ENCODE measurements at regions not wholly inside any gene's neighbourhood (a gene's known extent, or its start where the extent isn't known, plus 50 kb on each side); places are given as distances from the start of the nearest gene placed in this dataset.

DNA sequence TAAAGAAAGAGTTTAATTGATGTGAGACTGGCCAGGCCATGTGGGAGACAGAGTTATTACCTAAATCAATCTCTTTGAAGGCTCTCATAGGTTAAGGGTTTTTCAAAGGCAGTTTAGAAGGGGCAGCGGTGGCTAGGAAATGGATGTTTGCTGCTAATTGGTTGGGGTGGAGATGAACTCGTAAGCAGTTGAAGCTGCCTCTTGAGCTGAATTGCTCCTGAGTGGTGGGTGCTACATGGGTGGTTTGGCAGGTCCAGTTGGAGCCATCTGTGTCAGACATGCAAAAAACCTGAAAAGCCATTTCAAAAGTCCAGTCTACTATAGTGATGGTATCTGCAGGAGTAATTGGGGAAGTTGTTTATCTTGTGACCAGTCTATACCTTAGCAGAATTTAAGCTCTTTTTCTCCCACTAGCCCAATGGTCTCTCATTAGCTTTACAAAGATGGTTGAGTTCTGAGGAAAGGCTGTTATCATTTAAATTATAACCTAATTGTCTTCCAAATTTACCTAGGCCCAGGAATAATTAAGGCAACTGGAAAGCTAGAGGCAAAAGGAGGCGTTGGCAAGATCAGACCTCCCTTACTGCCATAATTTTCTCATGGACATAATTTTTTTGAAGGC, 762.4 kb upstream of the FRG1 start:
- no peaks in the 10 kb centered on the region for H3K27me3 ChIP-seq
- no peaks in the 10 kb centered on the region for H3K36me3 ChIP-seq
- 76 to 87% (median 85%) methylated on average over 3 of the region's 3 CpGs for WGBS, 3 donors

GRCh38 chr4:189185810-189186432, 754.8 kb upstream of the FRG1 start:
- no peaks in the 10 kb centered on the region for H3K9me3 ChIP-seq
- no peaks in the 10 kb centered on the region for H3K27me3 ChIP-seq
- H3K4me1 ChIP-seq (ENCODE audit: insufficient read depth), result no peaks in the 10 kb centered on the region
- WGBS, 3 donors, result 52 to 60% (median 52%) methylated on average over 7 of the region's 7 CpGs
- no peak for TF ChIP-seq EP300 (IDR thresholded peaks at IDR 0.05)
- no peak for TF ChIP-seq POLR2A (IDR thresholded peaks at IDR 0.05)
- TF ChIP-seq CTCF (IDR thresholded peaks at IDR 0.05), result no peak
- no peaks in the 10 kb centered on the region for H3K36me3 ChIP-seq
- H3K27ac ChIP-seq, result no peak overlapping the region
- intact Hi-C loops (cut with DNase I), result no loop called here
- no peak overlapping the region for H3K4me3 ChIP-seq
- DNase-seq, result no peak

More for the DNA sequence above, 762.4 kb upstream of the FRG1 start:
- Histone ChIP-seq H3K9me3 (no peaks in the 10 kb centered on the region), H3K4me3 (no peak overlapping the region), H3K4me1 (ENCODE audit: insufficient read depth) (no peaks in the 10 kb centered on the region), H3K27ac (no peak overlapping the region)
- TF ChIP-seq EP300 (IDR thresholded peaks at IDR 0.05), result no peak
- TF ChIP-seq CTCF (IDR thresholded peaks at IDR 0.05), result no peak
- no peak for DNase-seq
- intact Hi-C loops (cut with DNase I), result no loop called here

- Histone ChIP-seq H3K4me1 (ENCODE audit: insufficient read depth) (no peaks in the 10 kb centered on the region), H3K27ac (no peak overlapping the region), H3K4me3 (no peak overlapping the region), H3K27me3 (no peaks in the 10 kb centered on the region), H3K9me3 (no peaks in the 10 kb centered on the region), H3K36me3 (no peaks in the 10 kb centered on the region)
- 87 to 93% (median 87%) methylated on average over 2 of the region's 2 CpGs for WGBS, 3 donors
- DNase-seq, result no peak
- intact Hi-C loops (cut with DNase I), result no loop called here
- no peak for TF ChIP-seq EP300 (IDR thresholded peaks at IDR 0.05)
- TF ChIP-seq CTCF (IDR thresholded peaks at IDR 0.05), result no peak
- no peak for TF ChIP-seq POLR2A (IDR thresholded peaks at IDR 0.05)
These were observed 753.1 kb upstream of the FRG1 start for GRCh38 chr4:189187531-189188052.

- no peaks in the 10 kb centered on the region for H3K36me3 ChIP-seq
- TF ChIP-seq CTCF (IDR thresholded peaks at IDR 0.05) (no peak), POLR2A (IDR thresholded peaks at IDR 0.05) (no peak), EP300 (IDR thresholded peaks at IDR 0.05) (no peak)
- H3K4me3 ChIP-seq, result no peak overlapping the region
- no peak overlapping the region for H3K27ac ChIP-seq
- H3K27me3 ChIP-seq, result no peaks in the 10 kb centered on the region
- no peak for DNase-seq
- 92 to 95% (median 95%) methylated on average over 10 of the region's 10 CpGs for WGBS, 3 donors
- H3K9me3 ChIP-seq, result no peaks in the 10 kb centered on the region
- no peaks in the 10 kb centered on the region for H3K4me1 ChIP-seq (ENCODE audit: insufficient read depth)
- intact Hi-C loops (cut with DNase I), result no loop called here
These were observed 742.0 kb upstream of the FRG1 start for GRCh38 chr4:189198624-189199023.
